ENCODE measurements at regions not wholly inside any gene's neighbourhood (a gene's known extent, or its start where the extent isn't known, plus 50 kb on each side); places are given as distances from the start of the nearest gene placed in this dataset.
"Not testable (repeated sequence)": the region's sequence is repeated elsewhere in the genome, so short reads cannot be mapped to it uniquely, and the experiment has no call there.

DNA sequence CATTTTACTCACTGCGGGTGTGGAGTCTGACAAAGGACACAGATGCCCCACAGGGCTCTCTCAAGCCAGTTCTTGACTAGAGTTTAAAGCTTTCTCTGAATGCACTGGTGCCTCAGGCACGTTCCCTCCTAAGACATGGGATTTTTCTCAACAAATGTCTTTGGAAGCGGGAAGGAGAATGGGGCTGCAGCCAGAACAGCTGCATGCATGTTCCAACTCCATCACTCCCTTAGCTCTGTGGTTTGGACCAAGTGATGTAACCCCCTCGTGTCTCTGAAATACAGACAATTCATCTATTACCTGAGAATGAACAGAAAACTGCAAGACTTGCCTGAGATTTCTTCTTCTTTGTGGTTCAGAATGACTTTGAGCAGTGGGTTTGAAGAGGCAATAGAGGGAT, 141.7 kb upstream of the SERPINE2 start:
- no peaks in the 10 kb centered on the region for H3K9me3 Mint-ChIP-seq
- H3K36me3 Mint-ChIP-seq: no peaks in the 10 kb centered on the region
- H3K27ac Mint-ChIP-seq: no peak overlapping the region
- no peak overlapping the region for H3K4me3 Mint-ChIP-seq
- H3K27me3 Mint-ChIP-seq: peaks cover 4% of the 10 kb centered on the region
- no peaks in the 10 kb centered on the region for H3K4me1 Mint-ChIP-seq

DNA sequence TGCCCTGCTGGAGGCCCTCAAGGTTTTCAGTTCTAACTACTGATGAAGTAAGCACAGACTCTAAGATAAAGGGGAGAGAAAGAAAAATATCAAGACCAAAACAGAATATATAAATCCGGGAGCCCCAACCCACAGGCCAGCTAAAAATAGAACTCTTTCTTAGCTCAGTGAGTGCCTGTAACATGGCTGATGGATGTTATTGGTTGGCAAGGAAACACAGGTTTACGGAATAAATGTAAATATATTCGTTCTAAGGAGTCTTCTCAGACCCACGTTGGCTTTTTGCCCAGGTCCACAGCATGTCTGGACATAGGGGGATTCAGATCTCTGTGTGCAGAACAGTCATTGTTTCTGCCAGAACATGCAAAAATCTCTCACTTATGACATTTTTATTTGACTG, 139.0 kb upstream of the SERPINE2 start:
- H3K4me3 Mint-ChIP-seq: no peak overlapping the region
- H3K27me3 Mint-ChIP-seq: peaks cover 4% of the 10 kb centered on the region
- H3K4me1 Mint-ChIP-seq: no peaks in the 10 kb centered on the region
- H3K27ac Mint-ChIP-seq: no peak overlapping the region
- H3K9me3 Mint-ChIP-seq: no peaks in the 10 kb centered on the region
- no peaks in the 10 kb centered on the region for H3K36me3 Mint-ChIP-seq

DNA sequence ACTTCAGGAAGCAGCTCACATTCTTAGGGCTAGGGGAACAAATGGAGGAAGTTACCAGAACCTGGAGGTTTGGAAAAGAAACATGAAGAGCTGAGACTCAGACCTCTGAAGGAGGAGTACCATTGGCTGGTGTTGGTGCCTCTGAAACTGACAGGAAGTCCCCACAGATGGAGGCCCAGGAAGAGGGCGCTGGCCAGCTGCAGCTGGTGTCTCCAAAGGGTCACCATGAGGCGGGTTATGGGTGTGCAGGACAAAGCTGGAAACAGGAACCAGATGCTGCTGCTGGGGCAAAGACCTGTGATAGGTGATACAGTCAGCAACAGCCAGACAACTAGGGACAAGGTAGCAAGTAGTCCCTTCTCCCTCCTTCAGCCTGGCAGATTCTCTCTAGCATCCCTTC, 136.5 kb upstream of the SERPINE2 start:
- Mint-ChIP-seq H3K4me1 (no peaks in the 10 kb centered on the region), H3K9me3 (no peaks in the 10 kb centered on the region), H3K4me3 (no peak overlapping the region), H3K27me3 (peaks cover 3% of the 10 kb centered on the region), H3K36me3 (no peaks in the 10 kb centered on the region), H3K27ac (no peak overlapping the region)

DNA sequence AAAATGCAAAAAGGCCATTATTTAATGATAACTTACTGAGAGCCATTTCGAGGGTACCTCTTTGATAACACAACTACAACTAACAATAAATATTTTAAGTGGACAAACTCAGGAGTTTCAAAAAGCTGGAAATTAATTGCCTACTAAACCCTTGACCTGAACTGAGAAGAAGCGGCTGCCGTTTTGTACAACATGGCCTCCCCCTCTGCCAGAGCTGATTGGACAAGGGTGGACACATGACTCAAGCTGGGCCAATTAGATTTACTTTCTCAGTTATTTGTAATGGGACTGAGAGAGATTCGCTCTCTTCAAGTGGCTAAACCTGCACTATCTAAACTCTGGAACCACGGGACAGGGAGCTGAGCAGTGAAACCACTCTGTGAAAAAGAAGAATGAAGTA, 135.9 kb upstream of the SERPINE2 start:
- H3K4me1 Mint-ChIP-seq: no peaks in the 10 kb centered on the region

DNA sequence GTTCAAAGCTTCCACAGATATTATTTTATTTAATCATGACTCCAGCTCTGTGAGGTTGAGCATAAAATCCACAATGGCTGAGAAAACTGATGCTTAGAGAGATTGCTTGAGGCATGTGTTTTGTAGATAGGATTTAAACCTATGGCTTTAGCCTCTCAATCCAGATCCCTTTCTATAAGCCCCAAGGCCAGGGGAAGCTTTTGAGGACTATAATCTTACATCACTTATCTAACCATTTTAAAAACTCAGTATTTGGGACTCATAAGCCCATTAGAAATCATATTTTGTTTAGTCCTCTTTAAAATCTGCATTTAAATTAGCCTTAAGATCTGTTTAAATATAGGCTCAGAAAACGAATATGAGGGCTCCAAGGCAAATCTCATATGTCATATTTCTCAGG, 135.4 kb upstream of the SERPINE2 start:
- Mint-ChIP-seq H3K9me3 (no peaks in the 10 kb centered on the region), H3K36me3 (no peaks in the 10 kb centered on the region), H3K27ac (no peak overlapping the region), H3K27me3 (peaks cover 3% of the 10 kb centered on the region), H3K4me3 (no peak overlapping the region), H3K4me1 (no peaks in the 10 kb centered on the region)

More for the DNA sequence above, 135.9 kb upstream of the SERPINE2 start:
- Mint-ChIP-seq H3K36me3 (no peaks in the 10 kb centered on the region), H3K4me3 (no peak overlapping the region), H3K27ac (no peak overlapping the region), H3K27me3 (peaks cover 3% of the 10 kb centered on the region), H3K9me3 (no peaks in the 10 kb centered on the region)

DNA sequence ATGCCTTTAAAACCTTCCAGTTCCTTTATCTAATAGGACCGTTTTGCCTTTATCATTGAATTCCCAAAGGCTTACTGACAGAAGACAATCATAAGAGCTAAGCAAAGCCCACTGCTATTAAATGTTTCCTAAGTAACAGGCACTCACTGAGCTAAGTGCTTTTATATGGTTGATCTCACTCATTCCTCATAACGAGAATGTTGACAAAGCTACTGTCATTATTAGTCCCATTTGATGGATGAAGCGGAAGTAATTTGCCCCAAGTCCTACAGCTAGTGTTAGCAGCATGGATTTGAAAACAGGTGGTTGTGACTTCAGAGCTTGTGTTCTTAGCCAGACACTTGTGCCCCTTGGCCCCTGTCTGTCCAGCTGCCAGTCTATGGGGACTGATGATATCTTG, 134.8 kb upstream of the SERPINE2 start:
- Mint-ChIP-seq H3K27ac (no peak overlapping the region), H3K4me1 (no peaks in the 10 kb centered on the region), H3K36me3 (no peaks in the 10 kb centered on the region), H3K4me3 (no peak overlapping the region), H3K9me3 (no peaks in the 10 kb centered on the region), H3K27me3 (peaks cover 3% of the 10 kb centered on the region)

DNA sequence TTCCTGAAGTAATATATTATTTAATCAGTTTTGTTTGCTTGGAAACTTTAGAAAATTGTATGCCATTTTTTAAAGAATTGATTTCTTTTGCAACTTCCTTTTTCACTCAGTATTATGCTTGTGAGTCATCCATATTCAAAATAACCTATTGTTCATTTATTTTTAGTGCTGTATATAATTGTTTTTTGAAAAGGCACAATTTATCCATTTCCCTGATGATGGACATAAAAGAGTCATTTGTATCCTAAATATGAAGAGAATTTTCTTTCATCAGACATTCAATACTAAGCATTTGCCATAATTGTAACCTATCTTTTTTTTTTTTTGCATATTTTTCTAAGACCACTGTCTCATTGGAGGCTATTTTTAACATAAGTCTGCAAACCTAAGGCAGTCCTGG, 134.1 kb upstream of the SERPINE2 start:
- H3K4me3 Mint-ChIP-seq: no peak overlapping the region

DNA sequence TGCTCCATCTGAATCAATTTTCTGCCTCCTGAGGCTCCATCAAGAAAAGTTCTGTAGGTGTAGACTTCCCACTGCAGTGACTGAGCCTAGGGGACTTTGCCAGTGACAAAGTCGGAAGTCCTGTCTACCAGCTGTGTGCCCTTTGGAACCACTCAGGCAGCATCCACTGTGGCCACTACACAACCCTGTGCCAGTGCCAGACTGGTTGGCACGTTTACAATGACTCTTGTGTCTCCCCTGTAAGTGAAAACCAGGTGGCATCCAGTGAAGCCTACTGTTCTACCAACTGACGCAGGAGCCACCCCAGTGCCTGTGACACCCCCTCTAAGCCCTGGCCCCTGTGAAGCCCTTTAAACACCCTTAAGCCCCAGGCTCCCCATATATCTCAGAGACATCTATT, 132.1 kb upstream of the SERPINE2 start:
- no peaks in the 10 kb centered on the region for H3K9me3 Mint-ChIP-seq
- H3K27ac Mint-ChIP-seq: no peak overlapping the region
- H3K4me3 Mint-ChIP-seq: no peak overlapping the region
- H3K27me3 Mint-ChIP-seq: peaks cover 3% of the 10 kb centered on the region
- H3K4me1 Mint-ChIP-seq: no peaks in the 10 kb centered on the region
- H3K36me3 Mint-ChIP-seq: no peaks in the 10 kb centered on the region

More for the DNA sequence above, 134.1 kb upstream of the SERPINE2 start:
- H3K27me3 Mint-ChIP-seq: peaks cover 3% of the 10 kb centered on the region
- no peaks in the 10 kb centered on the region for H3K4me1 Mint-ChIP-seq
- no peaks in the 10 kb centered on the region for H3K36me3 Mint-ChIP-seq
- no peaks in the 10 kb centered on the region for H3K9me3 Mint-ChIP-seq
- H3K27ac Mint-ChIP-seq: no peak overlapping the region

DNA sequence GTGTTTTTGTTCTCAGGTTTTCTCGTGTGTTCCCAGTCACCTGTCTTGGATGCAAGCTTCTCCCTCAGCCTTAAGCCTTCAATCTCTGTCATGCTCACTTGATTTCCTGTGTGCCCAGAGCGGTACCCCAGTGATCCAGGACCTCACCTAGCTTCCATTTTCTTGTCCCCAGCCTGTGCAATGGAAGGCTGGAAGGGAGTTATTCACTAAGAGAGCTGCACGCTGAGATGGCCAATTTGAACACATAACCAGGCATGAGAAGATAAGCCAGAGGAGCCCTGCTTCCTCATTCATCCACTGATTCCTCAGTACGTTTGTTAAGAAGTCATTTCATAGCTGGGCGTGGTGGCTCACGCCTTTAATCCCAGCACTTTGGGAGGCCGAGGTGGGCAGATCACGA, 130.8 kb upstream of the SERPINE2 start:
- Mint-ChIP-seq H3K9me3 (no peaks in the 10 kb centered on the region), H3K4me3 (no peak overlapping the region), H3K27ac (no peak overlapping the region), H3K36me3 (no peaks in the 10 kb centered on the region), H3K4me1 (no peaks in the 10 kb centered on the region), H3K27me3 (peaks cover 3% of the 10 kb centered on the region)

DNA sequence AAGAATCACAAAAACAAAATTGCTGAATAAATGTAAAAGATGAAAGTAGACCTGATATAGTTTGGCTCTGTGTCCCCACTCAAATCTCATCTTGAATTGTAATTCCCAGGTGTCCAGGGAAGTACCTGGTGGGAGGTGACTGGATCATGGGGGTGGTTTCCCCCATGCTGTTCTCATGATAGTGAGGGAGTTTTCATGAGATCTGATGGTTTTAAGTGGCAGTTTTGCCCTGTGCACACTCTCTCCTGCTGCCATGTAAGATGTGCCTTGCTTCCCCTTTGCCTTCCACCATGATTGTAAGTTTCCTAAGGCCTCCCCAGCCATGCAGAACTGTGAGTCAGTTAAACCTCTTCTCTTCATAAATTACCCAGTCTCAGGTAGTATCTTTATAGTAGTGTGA, 128.7 kb upstream of the SERPINE2 start:
- not testable (repeated sequence) for H3K9me3 Mint-ChIP-seq, H3K36me3 Mint-ChIP-seq, H3K4me1 Mint-ChIP-seq, H3K27ac Mint-ChIP-seq, H3K4me3 Mint-ChIP-seq, H3K27me3 Mint-ChIP-seq

DNA sequence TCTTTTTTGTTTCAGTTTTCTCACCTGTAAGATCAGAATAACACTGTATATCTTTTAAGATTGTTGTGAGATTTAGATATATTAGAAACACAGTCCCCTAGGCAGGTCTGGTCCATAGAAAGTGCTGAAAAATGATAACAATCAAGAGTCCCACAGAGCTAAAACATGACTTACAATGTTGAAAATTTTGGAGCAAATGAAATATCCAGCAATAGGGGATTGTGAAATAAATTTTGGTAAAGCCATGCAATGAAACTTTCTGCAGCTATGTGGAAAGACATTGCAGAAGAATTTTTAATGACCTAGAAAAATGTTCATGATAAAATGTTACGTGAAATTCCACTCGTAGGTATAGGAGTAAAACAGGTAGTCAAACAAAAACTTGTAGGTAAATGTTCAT, 127.6 kb upstream of the SERPINE2 start:
- Mint-ChIP-seq H3K4me3 (no peak overlapping the region), H3K9me3 (no peaks in the 10 kb centered on the region), H3K27me3 (peaks cover 2% of the 10 kb centered on the region), H3K36me3 (no peaks in the 10 kb centered on the region), H3K4me1 (no peaks in the 10 kb centered on the region), H3K27ac (no peak overlapping the region)

DNA sequence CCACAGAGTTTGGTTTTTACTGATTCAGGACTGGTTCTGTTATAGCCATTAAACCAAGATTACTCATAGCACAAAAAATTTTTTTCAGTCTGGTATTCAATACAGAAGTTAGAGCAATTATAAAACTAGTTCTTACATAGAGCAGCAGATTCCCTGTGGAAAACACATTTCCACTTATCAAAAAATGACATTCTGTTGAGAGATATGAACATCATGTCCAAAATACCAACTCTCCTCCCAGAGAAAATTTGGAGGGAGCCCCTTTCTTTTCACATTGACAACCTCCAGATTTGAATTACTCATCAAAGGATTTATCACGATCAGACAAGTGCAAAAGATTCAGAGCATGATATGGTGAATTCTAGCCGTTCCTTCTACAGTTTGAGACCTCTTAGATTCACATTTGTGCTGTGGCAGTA, 126.8 kb upstream of the SERPINE2 start:
- H3K4me1 Mint-ChIP-seq: no peaks in the 10 kb centered on the region
- no peaks in the 10 kb centered on the region for H3K36me3 Mint-ChIP-seq
- H3K27me3 Mint-ChIP-seq: peaks cover 2% of the 10 kb centered on the region
- no peak overlapping the region for H3K27ac Mint-ChIP-seq
- H3K4me3 Mint-ChIP-seq: no peak overlapping the region
- no peaks in the 10 kb centered on the region for H3K9me3 Mint-ChIP-seq

DNA sequence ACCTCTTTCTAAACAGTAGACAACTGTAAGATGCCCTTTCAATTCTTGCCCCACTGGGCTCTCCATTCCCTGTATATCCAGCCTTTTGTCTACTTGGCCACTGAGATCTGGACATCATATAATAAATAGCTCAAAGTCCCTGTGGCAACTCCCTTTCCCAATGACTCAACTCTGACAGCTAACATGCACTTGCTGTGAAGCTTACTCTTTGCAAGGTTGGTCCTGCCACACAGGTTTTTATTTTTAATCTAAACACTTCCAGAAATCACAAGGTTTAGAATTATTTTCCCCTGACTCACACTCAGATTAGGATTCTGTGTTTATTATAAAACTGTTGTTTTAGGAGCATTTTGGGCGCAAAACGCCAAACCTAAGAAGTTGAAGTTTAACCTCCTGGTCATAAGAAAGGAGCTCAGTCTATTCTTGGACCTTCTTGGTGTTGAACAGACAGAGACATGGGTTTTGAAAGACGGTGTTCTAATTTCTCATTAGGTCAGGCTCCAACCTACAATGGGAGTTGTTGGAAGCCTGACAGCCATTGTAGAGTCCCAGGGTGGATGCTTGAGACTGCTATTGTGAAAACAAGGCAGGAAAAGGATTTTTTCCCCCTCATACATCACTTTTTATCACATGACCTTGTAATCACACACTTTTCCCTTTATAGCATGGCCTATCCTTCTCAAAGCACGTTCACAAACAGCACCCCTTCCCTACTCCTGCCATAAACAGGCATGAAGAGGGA, 124.7 kb upstream of the SERPINE2 start:
- H3K36me3 Mint-ChIP-seq: no peaks in the 10 kb centered on the region
- no peak overlapping the region for H3K27ac Mint-ChIP-seq
- H3K4me3 Mint-ChIP-seq: no peak overlapping the region
- no peaks in the 10 kb centered on the region for H3K9me3 Mint-ChIP-seq
- H3K4me1 Mint-ChIP-seq: no peaks in the 10 kb centered on the region
- peaks cover 2% of the 10 kb centered on the region for H3K27me3 Mint-ChIP-seq

DNA sequence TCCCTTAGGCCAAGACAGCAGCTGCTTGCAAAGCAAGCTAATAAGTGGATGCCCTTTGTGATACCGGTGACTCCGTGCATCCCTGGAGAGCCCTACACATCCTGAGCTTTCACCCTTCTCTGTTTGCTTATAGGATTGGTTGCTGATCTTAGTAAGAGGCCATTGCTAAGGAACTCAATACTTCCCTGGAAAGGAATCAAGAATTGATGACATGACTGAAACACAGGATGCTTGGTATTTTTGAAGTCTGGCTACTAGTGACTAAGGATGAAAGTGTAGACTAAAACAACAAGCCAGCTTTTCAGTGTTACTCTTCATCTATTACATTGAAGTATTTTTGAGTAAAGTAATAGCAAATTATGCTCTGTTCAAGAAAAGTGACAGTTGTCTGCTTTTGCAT, 123.0 kb upstream of the SERPINE2 start:
- H3K36me3 Mint-ChIP-seq: no peaks in the 10 kb centered on the region
- no peak overlapping the region for H3K4me3 Mint-ChIP-seq
- H3K27me3 Mint-ChIP-seq: peaks cover 2% of the 10 kb centered on the region
- no peak overlapping the region for H3K27ac Mint-ChIP-seq
- no peaks in the 10 kb centered on the region for H3K9me3 Mint-ChIP-seq
- H3K4me1 Mint-ChIP-seq: no peaks in the 10 kb centered on the region

DNA sequence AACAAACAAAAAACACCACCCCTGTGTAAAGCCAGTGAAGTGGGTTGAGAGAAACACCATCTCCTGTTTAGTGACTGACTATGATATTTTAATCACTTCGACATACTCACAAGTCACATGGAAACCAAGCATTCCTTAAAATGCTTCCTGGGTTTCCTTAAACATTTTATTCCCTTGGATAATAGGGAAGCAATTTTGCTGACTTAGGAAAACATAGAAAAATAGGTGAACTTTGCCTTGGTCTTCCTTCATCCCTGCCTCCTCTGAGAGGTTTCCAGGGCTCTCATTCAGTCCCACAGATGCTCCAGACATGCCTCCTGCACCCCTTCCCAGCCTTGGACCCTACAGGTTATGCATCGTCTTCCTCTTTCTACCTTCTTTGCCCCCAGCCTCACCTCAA, 122.6 kb upstream of the SERPINE2 start:
- Mint-ChIP-seq H3K27ac (no peak overlapping the region), H3K4me3 (no peak overlapping the region), H3K9me3 (no peaks in the 10 kb centered on the region), H3K4me1 (no peaks in the 10 kb centered on the region), H3K27me3 (peaks cover 2% of the 10 kb centered on the region), H3K36me3 (no peaks in the 10 kb centered on the region)

DNA sequence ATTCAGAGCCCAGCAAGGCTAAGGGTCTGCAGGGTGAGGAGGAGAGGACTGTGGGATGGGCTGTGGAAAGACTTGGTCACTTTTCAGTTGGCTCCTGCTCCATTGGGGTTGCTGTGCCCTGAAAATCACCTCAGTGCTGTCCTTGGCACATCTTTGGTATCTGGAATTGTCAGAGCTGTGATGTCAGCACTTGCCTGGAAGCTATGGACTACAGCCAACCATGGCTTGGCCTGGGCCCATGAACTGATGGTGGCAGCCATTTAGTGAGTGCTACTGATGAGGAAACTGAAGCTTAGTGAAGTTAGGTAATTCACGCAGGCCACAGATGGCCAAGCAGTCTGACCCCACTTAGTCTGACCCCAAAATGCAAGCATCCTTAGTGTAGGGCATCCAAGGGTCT, 121.8 kb upstream of the SERPINE2 start:
- Mint-ChIP-seq H3K27ac (no peak overlapping the region), H3K36me3 (no peaks in the 10 kb centered on the region), H3K4me1 (no peaks in the 10 kb centered on the region), H3K27me3 (peaks cover 2% of the 10 kb centered on the region), H3K4me3 (no peak overlapping the region), H3K9me3 (no peaks in the 10 kb centered on the region)

DNA sequence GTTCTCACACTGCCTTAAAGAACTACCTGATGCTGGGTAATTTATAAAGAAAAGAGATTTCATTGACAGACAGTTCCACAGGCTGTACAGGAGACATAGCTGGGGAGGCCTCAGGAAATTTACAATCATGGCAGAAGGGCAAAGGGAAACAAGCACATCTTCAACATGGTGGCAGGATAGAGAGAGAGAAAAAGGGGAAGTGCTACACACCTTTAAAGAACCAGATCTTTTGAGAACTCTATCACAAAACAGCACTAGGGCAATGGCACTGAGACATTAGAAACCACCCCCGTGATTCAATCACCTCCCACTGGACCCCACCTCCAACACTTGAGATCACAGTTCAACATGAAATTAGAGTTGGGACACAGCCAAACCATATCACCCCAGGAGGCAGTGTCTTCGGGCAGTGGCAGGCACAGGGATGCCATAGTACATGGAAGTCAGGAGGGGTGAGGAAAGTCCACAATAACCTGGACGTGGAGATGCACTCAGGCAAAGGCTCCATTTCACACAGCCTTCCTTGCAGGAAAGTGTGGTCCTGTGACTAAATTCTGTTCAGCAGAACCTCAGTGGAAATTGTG, 120.4 kb upstream of the SERPINE2 start:
- Mint-ChIP-seq H3K4me1 (no peaks in the 10 kb centered on the region), H3K36me3 (no peaks in the 10 kb centered on the region), H3K9me3 (no peaks in the 10 kb centered on the region), H3K27me3 (peaks cover 2% of the 10 kb centered on the region), H3K27ac (no peak overlapping the region), H3K4me3 (no peak overlapping the region)
